ENCODE measurements at regions not wholly inside any gene's neighbourhood (a gene's known extent, or its start where the extent isn't known, plus 50 kb on each side); places are given as distances from the start of the nearest gene placed in this dataset. TPM values are rescaled to one million over a fixed set of nuclear protein-coding genes. Genes with fewer than 3 reads are reported as not detected.

- TF ChIP-seq, protein P1, sequence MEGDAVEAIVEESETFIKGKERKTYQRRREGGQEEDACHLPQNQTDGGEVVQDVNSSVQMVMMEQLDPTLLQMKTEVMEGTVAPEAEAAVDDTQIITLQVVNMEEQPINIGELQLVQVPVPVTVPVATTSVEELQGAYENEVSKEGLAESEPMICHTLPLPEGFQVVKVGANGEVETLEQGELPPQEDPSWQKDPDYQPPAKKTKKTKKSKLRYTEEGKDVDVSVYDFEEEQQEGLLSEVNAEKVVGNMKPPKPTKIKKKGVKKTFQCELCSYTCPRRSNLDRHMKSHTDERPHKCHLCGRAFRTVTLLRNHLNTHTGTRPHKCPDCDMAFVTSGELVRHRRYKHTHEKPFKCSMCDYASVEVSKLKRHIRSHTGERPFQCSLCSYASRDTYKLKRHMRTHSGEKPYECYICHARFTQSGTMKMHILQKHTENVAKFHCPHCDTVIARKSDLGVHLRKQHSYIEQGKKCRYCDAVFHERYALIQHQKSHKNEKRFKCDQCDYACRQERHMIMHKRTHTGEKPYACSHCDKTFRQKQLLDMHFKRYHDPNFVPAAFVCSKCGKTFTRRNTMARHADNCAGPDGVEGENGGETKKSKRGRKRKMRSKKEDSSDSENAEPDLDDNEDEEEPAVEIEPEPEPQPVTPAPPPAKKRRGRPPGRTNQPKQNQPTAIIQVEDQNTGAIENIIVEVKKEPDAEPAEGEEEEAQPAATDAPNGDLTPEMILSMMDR (IDR thresholded peaks at IDR 0.05; ENCODE audit: insufficient read depth, low read depth, low read length): no peak
- no peaks in the 10 kb centered on the region for H3K36me3 ChIP-seq (ENCODE audit: control insufficient read depth, insufficient read depth, low read length)
- no peak for DNase-seq (ENCODE audit: low read depth)
- no peaks in the 10 kb centered on the region; the same call in 1 of the 2 replicates for H3K27me3 ChIP-seq (ENCODE audit: control insufficient read depth, insufficient read depth, low read length)
- POLR2A ChIA-PET: no interaction called here
- CTCF ChIA-PET: no interaction called here
- no peak overlapping the region for H3K4me3 ChIP-seq (ENCODE audit: low read depth, low read length)
These were observed 77.3 kb upstream of the ANO6 start for GRCh38 chr12:45138609-45139008.

DNA sequence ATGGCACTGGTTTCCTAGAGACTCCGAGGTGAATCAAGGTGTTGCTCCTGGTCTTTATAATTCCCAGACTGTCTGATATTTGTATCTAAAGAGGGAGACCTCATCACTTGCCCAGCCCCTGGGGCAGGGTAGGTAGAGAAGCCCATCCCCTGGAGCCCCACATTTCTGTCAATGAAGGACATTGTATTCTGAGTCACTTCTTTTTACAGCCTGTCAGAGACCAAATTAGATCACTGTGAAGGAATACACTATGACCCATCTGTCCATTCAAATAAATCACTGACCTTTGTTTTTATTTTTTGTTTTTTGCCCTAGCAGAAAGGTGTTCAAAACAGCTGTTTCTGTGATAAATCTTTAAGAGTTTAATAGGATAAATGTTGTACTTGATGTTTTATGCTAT, 67.9 kb upstream of the ANO6 start:
- ChIA-PET CTCF (no interaction called here), POLR2A (no interaction called here)
- TF ChIP-seq, protein P1 (IDR thresholded peaks at IDR 0.05; ENCODE audit: insufficient read depth, low read depth, low read length): no peak

DNA sequence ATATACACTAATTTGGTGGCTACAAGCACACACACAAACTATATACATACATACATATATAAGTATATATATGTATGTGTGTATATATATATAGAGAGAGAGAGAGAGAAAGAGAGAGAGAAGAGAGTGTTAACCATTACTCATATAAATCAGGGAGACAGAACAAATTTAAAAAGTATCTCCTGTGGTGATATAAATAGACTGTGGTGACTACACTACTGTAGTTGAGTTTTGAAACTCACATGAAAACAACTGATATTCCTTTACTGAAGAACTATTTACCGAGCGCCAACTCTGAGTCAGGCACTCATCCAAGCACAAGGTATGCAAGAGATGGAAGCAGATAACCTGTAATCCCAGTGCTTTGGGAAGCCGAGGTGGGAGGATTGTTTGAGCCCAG, 67.3 kb upstream of the ANO6 start:
- ChIA-PET POLR2A (no interaction called here), CTCF (no interaction called here)
- TF ChIP-seq, protein P1 (IDR thresholded peaks at IDR 0.05; ENCODE audit: insufficient read depth, low read depth, low read length): no peak
- Histone ChIP-seq H3K4me3 (ENCODE audit: low read depth, low read length) (no peak overlapping the region), H3K36me3 (ENCODE audit: control insufficient read depth, insufficient read depth, low read length) (no peaks in the 10 kb centered on the region), H3K27me3 (ENCODE audit: control insufficient read depth, insufficient read depth, low read length) (no peaks in the 10 kb centered on the region; the same call in 1 of the 2 replicates)
- DNase-seq (ENCODE audit: low read depth): no peak

More for the DNA sequence above, 67.9 kb upstream of the ANO6 start:
- no peak for DNase-seq (ENCODE audit: low read depth)
- Histone ChIP-seq H3K36me3 (ENCODE audit: control insufficient read depth, insufficient read depth, low read length) (no peaks in the 10 kb centered on the region), H3K4me3 (ENCODE audit: low read depth, low read length) (no peak overlapping the region), H3K27me3 (ENCODE audit: control insufficient read depth, insufficient read depth, low read length) (no peaks in the 10 kb centered on the region; the same call in 1 of the 2 replicates)

GRCh38 chr12:45165284-45165683, 50.6 kb upstream of the ANO6 start:
- no peaks in the 10 kb centered on the region for H3K36me3 ChIP-seq (ENCODE audit: control insufficient read depth, insufficient read depth, low read length)
- peaks cover 2% of the 10 kb centered on the region; the same call in 1 of the 2 replicates for H3K27me3 ChIP-seq (ENCODE audit: control insufficient read depth, insufficient read depth, low read length)
- POLR2A ChIA-PET: no interaction called here
- no peak for DNase-seq (ENCODE audit: low read depth)
- H3K4me3 ChIP-seq (ENCODE audit: low read depth, low read length): no peak overlapping the region
- TF ChIP-seq, protein P1 (IDR thresholded peaks at IDR 0.05; ENCODE audit: insufficient read depth, low read depth, low read length): no peak
- CTCF ChIA-PET: no interaction called here

- Histone ChIP-seq H3K27me3 (ENCODE audit: control insufficient read depth, insufficient read depth, low read length) (peaks cover 2% of the 10 kb centered on the region; the same call in 1 of the 2 replicates), H3K36me3 (ENCODE audit: control insufficient read depth, insufficient read depth, low read length) (no peaks in the 10 kb centered on the region), H3K4me3 (ENCODE audit: low read depth, low read length) (no peak overlapping the region)
- no peak for DNase-seq (ENCODE audit: low read depth)
- ChIA-PET POLR2A (no interaction called here), CTCF (no interaction called here)
- TF ChIP-seq, protein P1 (IDR thresholded peaks at IDR 0.05; ENCODE audit: insufficient read depth, low read depth, low read length): no peak
These were observed 49.8 kb upstream of the ANO6 start for GRCh38 chr12:45166056-45166455.

Small RNA genes lying in the stretch of these regions (small RNA-seq; reads per million reads assigned to genes)
- not detected for gene RNA5SP361 (ENCODE audit: insufficient read length, low read depth, low replicate concordance)
